ENCODE measurements at regions not wholly inside any gene's neighbourhood (a gene's known extent, or its start where the extent isn't known, plus 50 kb on each side); places are given as distances from the start of the nearest gene placed in this dataset.

DNA sequence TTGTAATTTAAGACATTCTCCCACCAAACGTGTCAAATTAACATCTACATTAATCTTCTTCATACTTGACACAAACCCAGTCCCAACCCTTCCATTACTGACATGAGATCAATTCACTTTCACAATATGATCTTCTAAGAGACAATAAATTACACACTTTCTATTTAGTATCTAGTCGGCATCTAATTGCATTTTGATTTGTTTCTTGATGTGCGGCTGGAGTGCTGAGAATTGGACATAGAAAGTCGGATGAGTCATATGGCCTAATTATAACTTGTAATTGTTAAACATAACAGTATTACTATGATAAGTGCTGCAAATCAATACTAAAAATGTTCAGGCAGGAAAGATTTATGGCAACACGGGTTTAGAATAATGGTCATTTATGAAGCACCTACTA lies 78.4 kb upstream of the RORA start:
- Histone ChIP-seq H3K9ac (ENCODE audit: low read depth, low read length) (no peak overlapping the region), H3K4me3 (ENCODE audit: low read depth in 1 of 2, low read length in 2 of 2) (no peak overlapping the region), H3K79me2 (ENCODE audit: insufficient read depth, low read length) (no peaks in the 10 kb centered on the region), H4K20me1 (ENCODE audit: insufficient read depth, low read length) (no peaks in the 10 kb centered on the region), H3K36me3 (ENCODE audit: insufficient read depth, low read length) (no peaks in the 10 kb centered on the region), H2AFZ (ENCODE audit: low read depth, low read length) (no peak overlapping the region), H3K4me2 (ENCODE audit: insufficient read depth, low read length) (no peak overlapping the region), H3K9me3 (ENCODE audit: insufficient read depth, low read length, severe bottlenecking) (no peaks in the 10 kb centered on the region), H3K4me1 (ENCODE audit: insufficient read depth, low read length) (no peaks in the 10 kb centered on the region), H3K27ac (ENCODE audit: low read length) (no peak overlapping the region), H3K27me3 (ENCODE audit: insufficient read depth, low read length, poor library complexity) (no peaks in the 10 kb centered on the region)
- ATAC-seq (ENCODE audit: insufficient read depth, low read depth) (no peak), DNase-seq (no peak)
- TF ChIP-seq, protein P1, sequence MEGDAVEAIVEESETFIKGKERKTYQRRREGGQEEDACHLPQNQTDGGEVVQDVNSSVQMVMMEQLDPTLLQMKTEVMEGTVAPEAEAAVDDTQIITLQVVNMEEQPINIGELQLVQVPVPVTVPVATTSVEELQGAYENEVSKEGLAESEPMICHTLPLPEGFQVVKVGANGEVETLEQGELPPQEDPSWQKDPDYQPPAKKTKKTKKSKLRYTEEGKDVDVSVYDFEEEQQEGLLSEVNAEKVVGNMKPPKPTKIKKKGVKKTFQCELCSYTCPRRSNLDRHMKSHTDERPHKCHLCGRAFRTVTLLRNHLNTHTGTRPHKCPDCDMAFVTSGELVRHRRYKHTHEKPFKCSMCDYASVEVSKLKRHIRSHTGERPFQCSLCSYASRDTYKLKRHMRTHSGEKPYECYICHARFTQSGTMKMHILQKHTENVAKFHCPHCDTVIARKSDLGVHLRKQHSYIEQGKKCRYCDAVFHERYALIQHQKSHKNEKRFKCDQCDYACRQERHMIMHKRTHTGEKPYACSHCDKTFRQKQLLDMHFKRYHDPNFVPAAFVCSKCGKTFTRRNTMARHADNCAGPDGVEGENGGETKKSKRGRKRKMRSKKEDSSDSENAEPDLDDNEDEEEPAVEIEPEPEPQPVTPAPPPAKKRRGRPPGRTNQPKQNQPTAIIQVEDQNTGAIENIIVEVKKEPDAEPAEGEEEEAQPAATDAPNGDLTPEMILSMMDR (IDR thresholded peaks at IDR 0.05; ENCODE audit: borderline replicate concordance, extremely low read depth, low read length, poor library complexity, severe bottlenecking): no peak
- no peak for TF ChIP-seq EZH2 (IDR thresholded peaks at IDR 0.05; ENCODE audit: borderline replicate concordance, low read depth, low read length, severe bottlenecking)

DNA sequence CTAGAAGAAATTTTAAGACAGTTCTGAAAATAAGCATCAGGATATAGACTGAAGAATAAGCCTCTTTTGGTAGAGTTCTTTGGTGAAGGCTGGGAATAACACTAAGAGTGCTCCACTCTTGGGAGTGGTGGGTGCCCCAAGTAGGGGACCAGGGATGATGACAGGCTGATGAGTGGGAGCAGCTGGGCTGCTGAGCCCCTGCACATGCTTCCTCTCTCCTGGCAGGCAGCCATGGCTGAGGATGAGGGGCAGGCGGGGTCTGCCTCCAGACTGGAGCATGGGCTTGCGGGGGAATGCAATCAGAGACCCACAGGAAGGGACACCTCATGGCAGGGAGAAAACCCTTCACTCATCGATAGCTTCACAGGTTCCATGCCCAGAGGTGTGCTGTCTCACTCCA lies 72.6 kb upstream of the RORA start:
- Histone ChIP-seq H3K4me3 (ENCODE audit: low read depth in 1 of 2, low read length in 2 of 2) (no peak overlapping the region), H3K36me3 (ENCODE audit: insufficient read depth, low read length) (no peaks in the 10 kb centered on the region), H3K27ac (ENCODE audit: low read length) (no peak overlapping the region), H3K9ac (ENCODE audit: low read depth, low read length) (no peak overlapping the region), H3K4me2 (ENCODE audit: insufficient read depth, low read length) (no peak overlapping the region), H3K27me3 (ENCODE audit: insufficient read depth, low read length, poor library complexity) (no peaks in the 10 kb centered on the region), H3K9me3 (ENCODE audit: insufficient read depth, low read length, severe bottlenecking) (no peaks in the 10 kb centered on the region), H2AFZ (ENCODE audit: low read depth, low read length) (no peak overlapping the region), H4K20me1 (ENCODE audit: insufficient read depth, low read length) (no peaks in the 10 kb centered on the region), H3K79me2 (ENCODE audit: insufficient read depth, low read length) (no peaks in the 10 kb centered on the region), H3K4me1 (ENCODE audit: insufficient read depth, low read length) (no peaks in the 10 kb centered on the region)
- TF ChIP-seq, protein P1 (IDR thresholded peaks at IDR 0.05; ENCODE audit: borderline replicate concordance, extremely low read depth, low read length, poor library complexity, severe bottlenecking): no peak
- DNase-seq (no peak), ATAC-seq (ENCODE audit: insufficient read depth, low read depth) (no peak)

DNA sequence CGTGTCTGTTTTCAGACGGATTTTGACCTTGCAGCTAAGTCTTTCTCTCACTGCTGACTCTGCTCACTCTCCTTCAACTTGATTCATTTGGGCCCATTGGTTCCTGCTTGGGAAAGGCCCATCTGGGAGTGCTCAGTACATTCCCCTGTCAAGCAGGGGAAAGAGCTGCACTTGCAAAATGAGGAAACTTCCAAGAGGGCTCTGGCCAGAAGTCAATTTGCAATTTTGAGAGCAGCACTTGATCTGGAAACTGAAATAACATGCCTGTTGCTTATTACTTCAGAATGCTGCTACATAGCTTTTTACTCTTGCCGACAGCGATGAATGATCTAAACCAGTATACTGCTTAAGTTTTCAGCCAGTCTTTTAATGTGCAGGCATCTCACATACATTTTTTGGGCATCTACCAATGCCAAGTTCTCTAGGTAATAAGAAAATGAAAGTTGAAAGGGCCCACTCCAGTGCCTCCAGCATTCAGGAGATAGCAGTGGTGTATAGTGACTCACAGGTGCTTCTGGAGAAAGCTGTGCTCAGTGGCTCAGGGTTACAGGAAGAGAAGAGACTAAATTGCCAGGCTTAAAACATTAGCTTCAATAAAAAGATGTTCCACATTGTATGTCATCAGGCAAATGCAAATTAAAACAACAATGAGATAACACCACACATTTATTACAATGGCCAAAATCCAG lies 70.1 kb upstream of the RORA start:
- Histone ChIP-seq H3K27me3 (ENCODE audit: insufficient read depth, low read length, poor library complexity) (no peaks in the 10 kb centered on the region), H3K9ac (ENCODE audit: low read depth, low read length) (no peak overlapping the region), H3K4me3 (ENCODE audit: low read depth in 1 of 2, low read length in 2 of 2) (no peak overlapping the region), H3K36me3 (ENCODE audit: insufficient read depth, low read length) (no peaks in the 10 kb centered on the region), H3K4me1 (ENCODE audit: insufficient read depth, low read length) (no peaks in the 10 kb centered on the region), H4K20me1 (ENCODE audit: insufficient read depth, low read length) (no peaks in the 10 kb centered on the region), H2AFZ (ENCODE audit: low read depth, low read length) (no peak overlapping the region), H3K79me2 (ENCODE audit: insufficient read depth, low read length) (no peaks in the 10 kb centered on the region), H3K4me2 (ENCODE audit: insufficient read depth, low read length) (no peak overlapping the region), H3K27ac (ENCODE audit: low read length) (no peak overlapping the region), H3K9me3 (ENCODE audit: insufficient read depth, low read length, severe bottlenecking) (no peaks in the 10 kb centered on the region)
- no peak for TF ChIP-seq EZH2 (IDR thresholded peaks at IDR 0.05; ENCODE audit: borderline replicate concordance, low read depth, low read length, severe bottlenecking)
- TF ChIP-seq, protein P1 (IDR thresholded peaks at IDR 0.05; ENCODE audit: borderline replicate concordance, extremely low read depth, low read length, poor library complexity, severe bottlenecking): no peak
- ATAC-seq (ENCODE audit: insufficient read depth, low read depth): no peak
- no peak for DNase-seq

DNA sequence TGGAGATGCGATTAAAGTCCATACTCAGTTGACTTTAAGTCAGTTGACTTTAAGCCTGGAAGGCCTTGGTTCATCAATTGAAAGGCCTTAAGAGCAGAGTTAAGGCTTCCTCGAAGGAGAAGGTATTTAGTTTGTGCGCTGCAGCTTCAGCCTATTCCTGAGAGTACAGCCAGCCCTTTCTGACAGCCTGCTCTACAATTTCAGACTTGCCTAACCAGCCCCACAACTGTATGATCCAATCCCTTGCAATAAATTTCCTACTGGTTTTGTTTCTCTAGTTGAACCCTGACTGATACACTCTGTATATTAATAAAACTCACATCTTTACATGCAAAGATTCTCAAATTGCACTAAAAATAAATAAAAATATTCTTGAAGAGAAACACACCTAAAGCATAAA lies 66.1 kb upstream of the RORA start:
- DNase-seq (no peak), ATAC-seq (ENCODE audit: insufficient read depth, low read depth) (no peak)
- Histone ChIP-seq H3K4me2 (ENCODE audit: insufficient read depth, low read length) (no peak overlapping the region), H3K27ac (ENCODE audit: low read length) (no peak overlapping the region), H3K9me3 (ENCODE audit: insufficient read depth, low read length, severe bottlenecking) (no peaks in the 10 kb centered on the region), H3K4me3 (ENCODE audit: low read depth in 1 of 2, low read length in 2 of 2) (no peak overlapping the region), H3K4me1 (ENCODE audit: insufficient read depth, low read length) (no peaks in the 10 kb centered on the region), H4K20me1 (ENCODE audit: insufficient read depth, low read length) (no peaks in the 10 kb centered on the region), H3K36me3 (ENCODE audit: insufficient read depth, low read length) (no peaks in the 10 kb centered on the region), H3K9ac (ENCODE audit: low read depth, low read length) (no peak overlapping the region), H3K27me3 (ENCODE audit: insufficient read depth, low read length, poor library complexity) (no peaks in the 10 kb centered on the region), H2AFZ (ENCODE audit: low read depth, low read length) (no peak overlapping the region), H3K79me2 (ENCODE audit: insufficient read depth, low read length) (no peaks in the 10 kb centered on the region)
- TF ChIP-seq, protein P1 (IDR thresholded peaks at IDR 0.05; ENCODE audit: borderline replicate concordance, extremely low read depth, low read length, poor library complexity, severe bottlenecking): no peak
- no peak for TF ChIP-seq EZH2 (IDR thresholded peaks at IDR 0.05; ENCODE audit: borderline replicate concordance, low read depth, low read length, severe bottlenecking)
